Astrocyte of the hippocampus (primary cell): ENCODE measurements at regions not wholly inside any gene's neighbourhood (a gene's known extent, or its start where the extent isn't known, plus 50 kb on each side); places are given as distances from the start of the nearest gene placed in this dataset.
"Not testable (repeated sequence)": the region's sequence is repeated elsewhere in the genome, so short reads cannot be mapped to it uniquely, and the experiment has no call there.

Source experiments
- DNase-seq: peaks from one replicate; pipeline ENCODE4 v3.0.0; 2011; ENCODE audit warnings: low read depth, low spot score

DNA sequence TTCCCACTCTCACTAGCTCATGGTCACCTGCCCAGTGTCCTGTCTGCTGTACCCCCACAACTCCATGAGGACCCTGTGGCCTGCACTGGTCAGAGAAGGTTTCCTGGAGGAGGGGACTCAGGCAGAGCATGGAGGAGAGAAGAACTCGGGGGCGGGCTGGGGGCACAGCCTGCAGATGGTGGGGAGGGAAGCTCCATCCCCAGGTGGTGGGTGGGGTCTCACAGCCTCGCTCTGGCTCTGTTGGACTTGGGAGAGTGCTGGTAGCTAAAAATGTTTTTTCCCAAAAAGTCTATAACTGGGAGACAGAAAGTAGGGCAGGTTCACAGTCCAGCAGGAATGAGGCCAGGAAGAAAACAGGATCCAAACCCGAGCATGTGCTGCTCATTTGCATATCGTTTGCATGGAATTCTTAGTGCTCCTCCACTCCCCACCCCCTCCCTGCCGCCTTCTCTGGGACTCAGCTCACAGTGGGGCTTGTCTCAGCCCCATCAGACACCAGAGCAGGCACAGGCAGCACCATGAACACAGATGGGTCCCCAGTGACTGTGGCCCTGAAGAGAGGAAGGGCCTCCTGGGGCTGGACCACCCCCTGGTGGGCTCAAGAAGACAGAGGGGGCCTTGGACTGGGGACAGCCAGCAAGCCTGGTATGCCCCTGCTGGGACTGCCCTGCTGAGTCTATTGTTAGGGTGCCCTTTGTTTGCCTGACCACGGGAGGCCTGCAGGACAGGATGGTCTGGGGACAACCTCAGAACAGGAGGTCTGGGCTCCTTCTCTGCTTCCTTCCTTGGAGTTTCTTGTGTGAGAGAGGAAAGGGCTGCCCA, 67.0 kb upstream of the SFSWAP start:
- no peak for DNase-seq

DNA sequence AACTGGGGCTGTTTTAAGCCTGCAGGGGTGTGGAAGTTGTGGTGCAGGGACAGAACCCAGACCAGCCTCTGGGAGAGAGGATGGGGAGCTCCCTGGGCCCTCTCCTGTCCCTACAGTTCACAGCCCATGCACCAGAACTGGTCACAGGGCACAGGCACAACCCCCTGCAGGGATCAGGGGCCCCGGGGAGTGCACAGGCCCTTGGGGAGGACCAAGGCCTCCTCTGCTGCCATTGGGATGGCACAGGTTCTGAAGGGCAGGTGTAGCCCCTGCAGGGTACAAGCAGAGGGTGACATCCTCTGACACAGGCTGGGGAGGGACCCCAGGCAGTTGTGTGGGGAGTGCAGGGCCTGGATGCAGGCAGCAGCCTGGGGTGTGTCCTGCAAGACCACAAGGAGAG, 66.4 kb upstream of the SFSWAP start:
- no peak for DNase-seq

DNA sequence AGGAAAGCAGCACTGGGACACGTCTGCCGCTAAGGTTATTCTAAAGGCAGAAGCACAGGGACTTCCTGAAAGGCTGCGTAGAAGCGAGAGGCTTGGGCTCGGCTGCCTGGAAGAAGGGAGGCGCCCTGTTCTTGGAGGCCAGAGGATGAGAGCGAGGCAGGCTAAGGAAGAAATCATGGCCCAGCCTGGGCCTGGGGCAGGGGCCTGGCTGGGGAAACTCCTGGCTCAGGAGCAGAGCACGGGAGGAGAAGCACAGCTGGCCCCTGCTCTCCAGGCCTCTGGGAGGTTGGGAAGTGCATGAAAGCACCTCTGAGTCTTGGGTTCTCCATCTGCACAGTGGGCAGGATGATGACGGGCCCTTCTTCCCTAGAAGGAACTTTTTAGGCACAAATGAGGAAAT, 66.0 kb upstream of the SFSWAP start:
- DNase-seq: not testable (repeated sequence)

DNA sequence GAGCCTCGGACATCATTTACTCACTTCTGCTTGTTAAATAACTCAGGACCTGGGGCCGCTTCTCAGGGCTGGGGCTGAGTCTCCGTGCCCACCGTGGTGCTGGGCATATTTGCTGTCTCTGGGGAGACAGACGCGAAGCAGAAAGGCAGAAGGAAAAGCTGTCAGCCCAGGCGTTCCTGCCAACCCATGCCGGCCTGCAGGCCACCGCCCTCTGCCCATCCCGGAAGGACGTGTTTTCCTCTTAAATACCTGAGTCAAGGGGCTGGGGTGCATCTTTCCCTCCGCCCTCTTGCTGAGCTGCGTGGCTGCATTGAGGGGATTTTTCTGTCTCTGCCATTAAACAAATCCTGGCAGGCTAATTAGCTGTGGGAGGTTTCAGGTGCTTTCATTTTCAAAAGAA, 65.3 kb upstream of the SFSWAP start:
- DNase-seq: not testable (repeated sequence)

DNA sequence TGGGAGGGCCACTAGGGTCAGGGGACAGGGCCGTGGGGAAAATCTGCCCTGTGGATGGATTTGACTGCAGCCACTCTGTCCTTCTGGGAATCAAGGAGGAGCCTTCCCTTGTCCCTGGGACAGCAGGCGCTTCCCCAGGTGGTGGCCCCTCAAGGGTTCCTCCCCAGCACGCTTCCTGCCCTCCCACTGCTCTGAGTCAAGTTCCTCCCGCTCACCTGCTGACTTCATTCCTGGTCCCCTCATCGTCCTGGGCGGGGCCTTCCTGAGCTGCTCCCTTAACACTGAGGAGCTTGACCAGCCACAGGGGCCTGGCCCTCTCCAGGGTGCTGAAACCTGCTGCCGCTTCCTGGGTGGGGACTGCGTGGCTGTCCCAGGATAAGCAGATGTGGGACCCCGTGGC, 64.4 kb upstream of the SFSWAP start:
- not testable (repeated sequence) for DNase-seq

DNA sequence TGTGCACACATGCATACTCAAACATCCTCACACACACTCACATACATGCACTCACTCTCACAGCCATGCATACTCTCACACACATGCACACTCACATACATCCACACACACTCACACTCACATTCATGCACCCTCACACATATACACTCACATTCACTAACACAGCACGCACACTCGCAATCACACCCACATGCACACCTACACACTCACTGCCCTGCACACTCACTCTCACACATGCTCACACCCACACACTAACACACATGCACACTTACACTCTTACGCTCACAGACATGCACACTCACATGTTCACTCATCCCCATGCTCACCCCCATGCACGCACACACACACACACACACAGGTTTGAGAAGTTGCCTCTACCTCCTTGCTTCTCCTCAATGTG, 63.2 kb upstream of the SFSWAP start:
- no peak for DNase-seq

DNA sequence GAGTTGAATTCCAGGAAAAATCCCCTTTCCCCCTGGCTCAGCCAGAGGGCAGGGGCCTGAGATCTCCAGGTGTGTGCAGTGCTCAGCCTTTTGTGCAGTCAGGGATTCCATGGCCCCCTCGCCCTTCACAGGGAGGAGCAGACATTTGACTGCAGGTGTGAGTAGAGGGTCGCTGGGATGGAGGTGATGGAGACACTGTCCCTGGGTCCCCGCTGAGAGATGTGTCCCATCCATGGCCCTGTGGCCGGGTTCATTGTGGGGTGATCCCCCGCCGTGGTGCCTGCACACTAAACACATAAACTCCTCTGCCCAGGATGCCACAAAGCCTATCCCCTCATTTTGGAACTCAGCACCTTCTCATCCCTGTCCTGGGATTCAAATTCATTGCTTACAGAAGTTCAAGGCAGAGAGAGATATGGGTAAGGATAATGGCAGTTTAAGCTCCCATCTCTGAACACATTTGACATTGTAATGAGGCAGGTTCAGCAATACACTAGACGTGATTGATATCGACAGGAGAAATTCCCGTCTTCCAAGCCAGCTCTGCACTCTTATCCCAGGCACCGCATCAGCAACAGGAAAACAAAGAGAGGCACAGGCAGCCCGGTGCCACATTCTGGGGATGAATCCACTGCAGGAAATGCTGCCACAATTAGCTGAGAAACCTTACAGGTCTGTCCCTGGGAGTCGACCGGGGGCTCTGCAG, 55.3 kb upstream of the SFSWAP start:
- not testable (repeated sequence) for DNase-seq

DNA sequence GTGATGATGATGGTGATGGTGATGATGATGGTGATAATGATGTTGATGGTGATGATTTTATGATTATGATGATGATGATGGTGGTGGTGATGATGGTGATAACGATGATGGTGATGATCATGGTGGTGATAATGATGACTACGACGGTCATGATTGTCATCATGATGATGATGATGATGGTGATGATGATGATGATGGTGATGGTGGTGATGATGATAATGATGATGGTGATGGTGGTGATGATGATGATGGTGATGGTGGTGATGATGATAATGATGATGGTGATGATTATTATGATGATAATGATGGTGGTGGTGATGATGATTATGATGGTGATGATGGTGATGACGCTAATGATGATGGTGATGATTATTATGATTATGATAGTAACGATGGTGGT, 54.1 kb upstream of the SFSWAP start:
- not testable (repeated sequence) for DNase-seq

DNA sequence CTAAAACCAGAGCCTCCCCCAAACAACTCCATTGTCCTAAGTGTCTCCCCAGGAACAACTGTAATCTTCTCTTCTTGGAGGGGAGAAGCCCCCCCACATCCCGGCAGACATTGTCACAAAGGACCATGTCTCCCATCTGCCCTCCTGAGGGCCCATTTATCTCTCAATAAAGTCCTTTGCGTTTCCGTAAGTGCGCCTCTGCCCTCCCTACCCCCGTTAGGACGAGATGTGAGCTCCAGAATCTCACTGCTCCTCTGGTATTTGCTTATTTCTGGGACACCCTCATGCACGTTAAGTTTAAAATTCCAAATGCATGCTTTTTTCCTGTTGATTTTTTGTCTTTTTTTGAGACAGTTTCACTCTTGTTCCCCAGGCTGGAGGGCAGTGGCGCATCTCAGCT, 52.3 kb upstream of the SFSWAP start:
- DNase-seq: not testable (repeated sequence)

DNA sequence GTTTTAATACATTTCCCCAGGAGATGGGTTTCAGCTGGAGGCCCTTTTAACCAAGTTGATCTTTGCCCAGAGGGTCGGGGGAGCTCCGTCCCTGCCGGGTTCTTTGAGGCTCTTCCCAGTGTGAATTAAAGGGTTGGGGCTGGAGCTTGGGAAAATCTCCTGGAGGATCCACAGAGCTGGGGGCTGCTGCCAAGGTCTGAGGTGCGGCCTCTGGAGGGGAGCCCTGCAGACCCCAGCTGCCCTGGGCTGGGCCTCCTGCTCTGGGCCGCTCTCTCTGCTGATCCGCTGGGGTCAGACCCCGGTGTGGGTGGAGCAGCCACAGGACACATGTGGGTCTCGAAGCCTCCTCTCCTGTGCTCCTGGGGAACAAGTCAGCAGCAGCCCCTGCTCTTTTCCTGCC, 51.4 kb upstream of the SFSWAP start:
- DNase-seq: not testable (repeated sequence)

DNA sequence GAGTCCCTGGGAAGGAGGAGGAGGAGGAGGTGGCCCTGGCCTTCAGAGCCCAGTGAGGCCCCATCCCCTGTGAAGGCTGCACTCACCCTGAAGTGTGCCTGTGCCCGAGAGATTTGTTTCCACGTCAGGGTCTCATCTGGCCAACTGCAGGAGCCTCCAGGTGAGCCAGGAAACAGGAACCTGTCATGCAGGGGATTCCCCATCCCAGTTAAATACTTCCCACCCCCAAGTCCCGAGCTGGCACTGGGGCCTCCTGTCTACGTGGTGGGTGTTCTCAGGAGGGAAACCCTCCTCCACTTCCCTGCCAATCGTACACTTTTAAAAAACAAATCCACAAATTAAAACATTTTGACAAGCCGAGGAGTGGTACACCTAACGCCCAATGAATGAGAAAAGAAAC, 50.9 kb upstream of the SFSWAP start:
- DNase-seq: not testable (repeated sequence)

DNA sequence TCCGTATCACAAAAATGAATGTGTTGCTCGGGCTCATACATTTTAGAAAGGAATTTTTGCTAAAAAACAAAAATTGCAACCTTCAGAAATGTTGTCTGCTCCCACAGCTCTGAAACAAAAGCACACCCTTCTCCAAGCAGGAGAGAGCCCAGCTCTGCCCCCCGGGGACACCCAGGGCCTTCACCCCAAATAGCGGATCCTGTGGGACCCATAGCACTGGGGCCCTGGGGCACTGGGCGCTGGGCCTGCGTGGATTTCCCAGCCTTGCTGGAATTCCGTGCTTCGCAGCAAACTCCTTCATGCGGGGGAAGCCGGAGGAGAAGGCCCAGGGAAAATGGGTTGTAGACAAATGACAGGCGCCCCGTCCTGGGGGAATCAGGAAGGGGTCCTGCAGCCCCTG, 50.5 kb upstream of the SFSWAP start:
- DNase-seq: peak; percentile 0
